Ramos (cell line): ENCODE measurements at regions not wholly inside any gene's neighbourhood (a gene's known extent, or its start where the extent isn't known, plus 50 kb on each side); places are given as distances from the start of the nearest gene placed in this dataset.
"Not testable (repeated sequence)": the region's sequence is repeated elsewhere in the genome, so short reads cannot be mapped to it uniquely, and the experiment has no call there.

Source experiments
- in situ Hi-C: fragments of 300-500 bp; cut with MboI; formaldehyde crosslinking; loops from one replicate; pipeline ENCODE4 v1.14.3; 2022; ENCODE audit warnings: low sequenced_read_pairs; ENCODE audit not compliant: unreplicated experiment

- in situ Hi-C loops, result no loop called here
Observed at GRCh38 chr4:20196476-20196875, 55.2 kb upstream of the SLIT2 start.

GRCh38 chr4:20195071-20195885 lies 56.4 kb upstream of the SLIT2 start:
- in situ Hi-C loops, result no loop called here

GRCh38 chr4:20194123-20195013 lies 57.3 kb upstream of the SLIT2 start:
- in situ Hi-C loops, result no loop called here

GRCh38 chr4:20193141-20193936 lies 58.4 kb upstream of the SLIT2 start:
- in situ Hi-C loops, result no loop called here

GRCh38 chr4:20192736-20193135 lies 59.0 kb upstream of the SLIT2 start:
- in situ Hi-C loops, result no loop called here

GRCh38 chr4:20185103-20185502 lies 66.6 kb upstream of the SLIT2 start:
- in situ Hi-C loops, result no loop called here

GRCh38 chr4:20183131-20183530 lies 68.6 kb upstream of the SLIT2 start:
- in situ Hi-C loops, result not testable (repeated sequence)

- in situ Hi-C loops, result no loop called here
Observed at GRCh38 chr4:20181926-20182325, 69.8 kb upstream of the SLIT2 start.

- in situ Hi-C loops, result no loop called here
Observed at GRCh38 chr4:20180509-20180908, 71.2 kb upstream of the SLIT2 start.

- in situ Hi-C loops, result no loop called here
Observed at GRCh38 chr4:20178902-20179576, 72.7 kb upstream of the SLIT2 start.

GRCh38 chr4:20176881-20177280 lies 74.8 kb upstream of the SLIT2 start:
- in situ Hi-C loops, result no loop called here

GRCh38 chr4:20172070-20172760 lies 79.5 kb upstream of the SLIT2 start:
- in situ Hi-C loops, result no loop called here

- in situ Hi-C loops, result no loop called here
Observed at GRCh38 chr4:20166544-20166943, 85.2 kb upstream of the SLIT2 start.

- in situ Hi-C loops, result no loop called here
Observed at GRCh38 chr4:20159516-20159915, 92.2 kb upstream of the SLIT2 start.

GRCh38 chr4:20158195-20158594 lies 93.5 kb upstream of the SLIT2 start:
- in situ Hi-C loops, result no loop called here

GRCh38 chr4:20151436-20151835 lies 100.3 kb upstream of the SLIT2 start:
- in situ Hi-C loops, result no loop called here

- in situ Hi-C loops, result not testable (repeated sequence)
Observed at GRCh38 chr4:20149143-20149542, 102.6 kb upstream of the SLIT2 start.

GRCh38 chr4:20137176-20137575 lies 114.5 kb upstream of the SLIT2 start:
- in situ Hi-C loops, result no loop called here

- in situ Hi-C loops, result no loop called here
Observed at GRCh38 chr4:20127626-20128025, 124.1 kb upstream of the SLIT2 start.
